ENCODE measurements at regions not wholly inside any gene's neighbourhood (a gene's known extent, or its start where the extent isn't known, plus 50 kb on each side); places are given as distances from the start of the nearest gene placed in this dataset.
A peak's percentile ranks its signal among the peaks of the same experiment; 100 is the strongest.

- no peak for ATAC-seq
- TF ChIP-seq, protein P1, sequence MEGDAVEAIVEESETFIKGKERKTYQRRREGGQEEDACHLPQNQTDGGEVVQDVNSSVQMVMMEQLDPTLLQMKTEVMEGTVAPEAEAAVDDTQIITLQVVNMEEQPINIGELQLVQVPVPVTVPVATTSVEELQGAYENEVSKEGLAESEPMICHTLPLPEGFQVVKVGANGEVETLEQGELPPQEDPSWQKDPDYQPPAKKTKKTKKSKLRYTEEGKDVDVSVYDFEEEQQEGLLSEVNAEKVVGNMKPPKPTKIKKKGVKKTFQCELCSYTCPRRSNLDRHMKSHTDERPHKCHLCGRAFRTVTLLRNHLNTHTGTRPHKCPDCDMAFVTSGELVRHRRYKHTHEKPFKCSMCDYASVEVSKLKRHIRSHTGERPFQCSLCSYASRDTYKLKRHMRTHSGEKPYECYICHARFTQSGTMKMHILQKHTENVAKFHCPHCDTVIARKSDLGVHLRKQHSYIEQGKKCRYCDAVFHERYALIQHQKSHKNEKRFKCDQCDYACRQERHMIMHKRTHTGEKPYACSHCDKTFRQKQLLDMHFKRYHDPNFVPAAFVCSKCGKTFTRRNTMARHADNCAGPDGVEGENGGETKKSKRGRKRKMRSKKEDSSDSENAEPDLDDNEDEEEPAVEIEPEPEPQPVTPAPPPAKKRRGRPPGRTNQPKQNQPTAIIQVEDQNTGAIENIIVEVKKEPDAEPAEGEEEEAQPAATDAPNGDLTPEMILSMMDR (IDR thresholded peaks at IDR 0.05): no peak
- Histone ChIP-seq H3K4me3 (no peak overlapping the region), H3K4me1 (no peaks in the 10 kb centered on the region), H3K27ac (no peak overlapping the region), H3K27me3 (ENCODE audit: low read depth) (no peaks in the 10 kb centered on the region), H3K36me3 (no peaks in the 10 kb centered on the region), H3K9me3 (no peaks in the 10 kb centered on the region)
- intact Hi-C loops (cut with DNase I): no loop called here
- peak; percentile 35 for DNase-seq
Observed at GRCh38 chr11:70498976-70499801, 100.9 kb downstream of the CTTN start.

DNA sequence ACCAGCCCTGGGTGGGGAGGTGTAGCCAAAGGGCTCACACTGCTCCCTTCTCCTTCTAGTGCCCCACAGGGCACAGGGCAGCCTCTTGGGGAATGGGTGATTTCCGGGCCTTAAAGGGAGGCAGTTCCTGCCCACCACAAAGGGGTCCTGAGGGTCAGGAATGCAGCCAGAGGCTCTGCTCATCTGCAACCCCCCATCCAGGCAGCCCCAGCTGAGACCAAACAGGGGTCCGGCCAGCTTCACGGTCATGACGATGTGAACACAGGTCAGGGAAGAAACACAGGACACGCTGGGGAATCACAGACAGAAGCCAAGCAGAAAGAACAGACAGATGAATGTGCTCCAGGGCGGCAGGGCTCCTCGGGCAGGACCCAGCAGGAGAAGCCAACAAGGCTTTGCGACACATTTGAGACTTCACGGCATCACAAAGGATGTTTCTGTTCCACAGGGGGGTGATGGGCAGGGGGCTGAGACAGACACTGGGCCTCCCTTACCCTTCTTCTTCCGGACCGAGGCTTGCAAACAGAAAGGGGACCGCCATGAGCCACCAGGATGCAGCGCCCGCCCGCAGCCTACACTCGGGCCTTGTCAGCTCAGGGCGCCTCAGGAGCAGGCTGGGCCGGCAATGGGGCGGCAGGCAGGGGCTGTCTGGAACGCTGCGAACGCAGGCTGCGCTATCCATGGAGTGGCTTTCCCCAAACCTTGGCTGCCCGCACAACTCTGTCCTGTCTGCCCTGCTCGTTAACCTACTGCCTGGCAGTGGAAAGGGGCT is 101.9 kb downstream of the CTTN start:
- ATAC-seq (no peak), DNase-seq (peak; percentile 37)
- H3K36me3 ChIP-seq: no peaks in the 10 kb centered on the region
- no peak overlapping the region for H3K27ac ChIP-seq
- no peaks in the 10 kb centered on the region for H3K9me3 ChIP-seq
- no peaks in the 10 kb centered on the region for H3K4me1 ChIP-seq
- TF ChIP-seq, protein P1 (IDR thresholded peaks at IDR 0.05): no peak
- H3K4me3 ChIP-seq: no peak overlapping the region
- H3K27me3 ChIP-seq (ENCODE audit: low read depth): no peaks in the 10 kb centered on the region
- intact Hi-C loops (cut with DNase I): no loop called here

DNA sequence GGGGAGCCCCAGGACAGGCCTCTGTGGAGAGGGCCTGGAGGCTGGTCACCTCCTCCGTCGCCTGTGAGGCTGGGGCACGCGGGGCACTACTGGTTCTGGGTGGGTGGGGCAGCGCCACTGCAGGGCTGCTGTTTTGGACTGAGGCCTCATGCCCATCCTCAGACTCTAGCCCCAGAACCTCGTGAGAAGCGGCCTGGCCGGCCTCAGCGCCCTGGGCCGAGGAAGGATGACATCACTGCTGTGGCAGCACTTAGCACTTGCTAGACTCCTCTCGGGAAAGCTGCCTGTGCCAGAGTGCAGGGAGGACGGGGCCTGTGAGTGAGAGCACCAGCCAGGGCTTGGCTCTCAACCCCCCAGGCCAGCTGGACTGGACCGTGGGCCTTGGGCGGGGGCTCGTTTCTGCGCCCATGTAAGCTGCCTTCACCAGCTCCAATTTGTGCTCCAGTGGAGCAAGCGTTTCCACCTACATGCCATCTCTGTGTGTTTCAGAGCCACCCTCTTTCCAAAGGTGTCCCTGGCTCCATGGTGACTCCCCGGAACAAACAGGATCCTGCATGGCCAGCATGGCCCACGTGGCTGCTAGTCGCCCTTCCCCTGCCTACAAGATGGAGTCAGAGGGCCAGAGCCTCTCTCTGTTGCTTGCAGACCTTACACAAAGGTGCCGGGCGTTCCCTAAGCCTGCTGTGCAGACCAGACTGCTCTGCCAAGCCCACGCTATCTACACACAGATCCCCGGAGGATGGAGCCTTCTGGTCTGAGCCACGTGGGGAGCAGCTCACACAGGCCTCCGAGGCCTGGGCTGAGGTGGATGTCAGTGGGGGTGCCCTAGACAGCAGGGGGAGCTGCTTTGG is 102.9 kb downstream of the CTTN start:
- H3K36me3 ChIP-seq: no peaks in the 10 kb centered on the region
- TF ChIP-seq, protein P1 (IDR thresholded peaks at IDR 0.05): no peak
- no peak overlapping the region for H3K4me3 ChIP-seq
- no peaks in the 10 kb centered on the region for H3K27me3 ChIP-seq (ENCODE audit: low read depth)
- no peaks in the 10 kb centered on the region for H3K9me3 ChIP-seq
- ATAC-seq: peak in 1 of 2 donors; percentile 36
- no peak overlapping the region for H3K27ac ChIP-seq
- H3K4me1 ChIP-seq: no peaks in the 10 kb centered on the region
- DNase-seq: peak; percentile 45
- intact Hi-C loops (cut with DNase I): no loop called here

- DNase-seq (peak; percentile 44), ATAC-seq (no peak)
- no peak overlapping the region for H3K27ac ChIP-seq
- H3K27me3 ChIP-seq (ENCODE audit: low read depth): no peaks in the 10 kb centered on the region
- TF ChIP-seq, protein P1 (IDR thresholded peaks at IDR 0.05): no peak
- no peaks in the 10 kb centered on the region for H3K9me3 ChIP-seq
- no peak overlapping the region for H3K4me3 ChIP-seq
- no peaks in the 10 kb centered on the region for H3K36me3 ChIP-seq
- intact Hi-C loops (cut with DNase I): no loop called here
- H3K4me1 ChIP-seq: no peaks in the 10 kb centered on the region
Observed at GRCh38 chr11:70501933-70502540, 103.7 kb downstream of the CTTN start.

Measured in lower lobe of right lung (tissue), 2 donors.